ENCODE measurements at regions not wholly inside any gene's neighbourhood (a gene's known extent, or its start where the extent isn't known, plus 50 kb on each side); places are given as distances from the start of the nearest gene placed in this dataset.

- H3K4me3 ChIP-seq (ENCODE audit: low read length in 2 of 2), result no peak overlapping the region
- no peak overlapping the region for H3K4me2 ChIP-seq (ENCODE audit: insufficient read depth, low read length, poor library complexity, severe bottlenecking)
- H3K4ac ChIP-seq (ENCODE audit: low read length), result no peak overlapping the region
- no peak overlapping the region for H2BK5ac ChIP-seq (ENCODE audit: low read length)
- WGBS, 2 donors (ENCODE audit: extremely low coverage in 2 of 2, insufficient read length in 2 of 2, insufficient replicate concordance in 1 of 2), result no CpG with 5 or more reads among the region's 1 CpG
- H2BK120ac ChIP-seq (ENCODE audit: low read depth, low read length), result no peak overlapping the region
- H3K9ac ChIP-seq (ENCODE audit: low read depth, low read length, poor library complexity), result no peak overlapping the region
- no peaks in the 10 kb centered on the region for H3K79me1 ChIP-seq (ENCODE audit: low read depth, low read length)
- H3K9me3 ChIP-seq (replicated peaks in 1 of 2; ENCODE audit: control insufficient read depth in 2 of 2, insufficient read depth in 1 of 2, low read depth in 1 of 2, low read length in 2 of 2), result no peaks in the 10 kb centered on the region
- H4K8ac ChIP-seq (ENCODE audit: low read depth, low read length), result no peak overlapping the region
- no peak overlapping the region for H3K14ac ChIP-seq (ENCODE audit: low read length)
- no peak overlapping the region for H2BK15ac ChIP-seq (ENCODE audit: low read length)
- H3K18ac ChIP-seq (ENCODE audit: low read length), result no peak overlapping the region
- H4K91ac ChIP-seq (ENCODE audit: low read depth, low read length, poor library complexity), result no peak overlapping the region
- H3K23ac ChIP-seq (ENCODE audit: low read depth, low read length, poor library complexity), result no peak overlapping the region
- H3K36me3 ChIP-seq (replicated peaks in 1 of 2; ENCODE audit: control insufficient read depth in 2 of 2, insufficient read depth in 2 of 2, low read length in 2 of 2), result no peaks in the 10 kb centered on the region
- peaks cover 0 to 4% of the 10 kb centered on the region in 2 donors for H3K4me1 ChIP-seq (ENCODE audit: control insufficient read depth in 2 of 2, insufficient read depth in 1 of 2, low read depth in 1 of 2, low read length in 2 of 2)
- no peak overlapping the region for H3K27ac ChIP-seq (replicated peaks; ENCODE audit: low read length)
- no peak overlapping the region for H2AK5ac ChIP-seq (ENCODE audit: low read depth, low read length)
- no peak overlapping the region for H2AFZ ChIP-seq (ENCODE audit: low read length)
- no peaks in the 10 kb centered on the region for H3K27me3 ChIP-seq (ENCODE audit: control insufficient read depth in 3 of 3, insufficient read depth in 3 of 3, low read depth in 1 of 3, low read length in 3 of 3)
- H2BK12ac ChIP-seq (ENCODE audit: low read length), result no peak overlapping the region
- no peak for DNase-seq (ENCODE audit: low spot score)
These were observed 428.8 kb downstream of the PYDC2 start for GRCh38 chr3:191889756-191890155.

GRCh38 chr3:191894406-191894805, 433.4 kb downstream of the PYDC2 start:
- H3K14ac ChIP-seq (ENCODE audit: low read length), result no peak overlapping the region
- no peak overlapping the region for H3K4me2 ChIP-seq (ENCODE audit: insufficient read depth, low read length, poor library complexity, severe bottlenecking)
- WGBS, 2 donors (ENCODE audit: extremely low coverage in 2 of 2, insufficient read length in 2 of 2, insufficient replicate concordance in 1 of 2), result no CpG with 5 or more reads among the region's 1 CpG
- no peak overlapping the region for H3K23ac ChIP-seq (ENCODE audit: low read depth, low read length, poor library complexity)
- no peak overlapping the region for H3K18ac ChIP-seq (ENCODE audit: low read length)
- peaks cover 0 to 7% of the 10 kb centered on the region in 2 donors for H3K4me1 ChIP-seq (ENCODE audit: control insufficient read depth in 2 of 2, insufficient read depth in 1 of 2, low read depth in 1 of 2, low read length in 2 of 2)
- no peak overlapping the region for H3K4me3 ChIP-seq (ENCODE audit: low read length in 2 of 2)
- H3K27me3 ChIP-seq (ENCODE audit: control insufficient read depth in 3 of 3, insufficient read depth in 3 of 3, low read depth in 1 of 3, low read length in 3 of 3), result no peaks in the 10 kb centered on the region
- no peak overlapping the region for H2AK5ac ChIP-seq (ENCODE audit: low read depth, low read length)
- H2AFZ ChIP-seq (ENCODE audit: low read length), result peak overlapping the region; percentile 28
- DNase-seq (ENCODE audit: low spot score), result no peak
- no peak overlapping the region for H3K27ac ChIP-seq (replicated peaks; ENCODE audit: low read length)
- H3K9ac ChIP-seq (ENCODE audit: low read depth, low read length, poor library complexity), result no peak overlapping the region
- no peak overlapping the region for H2BK12ac ChIP-seq (ENCODE audit: low read length)
- no peaks in the 10 kb centered on the region for H3K79me1 ChIP-seq (ENCODE audit: low read depth, low read length)
- no peaks in the 10 kb centered on the region for H3K36me3 ChIP-seq (replicated peaks in 1 of 2; ENCODE audit: control insufficient read depth in 2 of 2, insufficient read depth in 2 of 2, low read length in 2 of 2)
- no peak overlapping the region for H4K8ac ChIP-seq (ENCODE audit: low read depth, low read length)
- no peak overlapping the region for H2BK120ac ChIP-seq (ENCODE audit: low read depth, low read length)
- no peak overlapping the region for H4K91ac ChIP-seq (ENCODE audit: low read depth, low read length, poor library complexity)
- H3K9me3 ChIP-seq (replicated peaks in 1 of 2; ENCODE audit: control insufficient read depth in 2 of 2, insufficient read depth in 1 of 2, low read depth in 1 of 2, low read length in 2 of 2), result no peaks in the 10 kb centered on the region
- H2BK5ac ChIP-seq (ENCODE audit: low read length), result no peak overlapping the region
- no peak overlapping the region for H2BK15ac ChIP-seq (ENCODE audit: low read length)
- H3K4ac ChIP-seq (ENCODE audit: low read length), result no peak overlapping the region

- Histone ChIP-seq H3K4me3 (ENCODE audit: low read length in 2 of 2) (no peak overlapping the region), H3K23ac (ENCODE audit: low read depth, low read length, poor library complexity) (no peak overlapping the region), H3K18ac (ENCODE audit: low read length) (no peak overlapping the region), H2BK15ac (ENCODE audit: low read length) (no peak overlapping the region), H3K9ac (ENCODE audit: low read depth, low read length, poor library complexity) (no peak overlapping the region), H2BK12ac (ENCODE audit: low read length) (no peak overlapping the region), H2AFZ (ENCODE audit: low read length) (no peak overlapping the region), H3K9me3 (replicated peaks in 1 of 2; ENCODE audit: control insufficient read depth in 2 of 2, insufficient read depth in 1 of 2, low read depth in 1 of 2, low read length in 2 of 2) (no peaks in the 10 kb centered on the region), H2BK5ac (ENCODE audit: low read length) (no peak overlapping the region), H3K79me1 (ENCODE audit: low read depth, low read length) (no peaks in the 10 kb centered on the region), H3K4me1 (ENCODE audit: control insufficient read depth in 2 of 2, insufficient read depth in 1 of 2, low read depth in 1 of 2, low read length in 2 of 2) (no peaks in the 10 kb centered on the region), H3K27ac (replicated peaks; ENCODE audit: low read length) (no peak overlapping the region), H4K91ac (ENCODE audit: low read depth, low read length, poor library complexity) (no peak overlapping the region), H2AK5ac (ENCODE audit: low read depth, low read length) (no peak overlapping the region), H3K36me3 (replicated peaks in 1 of 2; ENCODE audit: control insufficient read depth in 2 of 2, insufficient read depth in 2 of 2, low read length in 2 of 2) (no peaks in the 10 kb centered on the region), H2BK120ac (ENCODE audit: low read depth, low read length) (no peak overlapping the region), H3K4ac (ENCODE audit: low read length) (no peak overlapping the region), H4K8ac (ENCODE audit: low read depth, low read length) (no peak overlapping the region), H3K4me2 (ENCODE audit: insufficient read depth, low read length, poor library complexity, severe bottlenecking) (no peak overlapping the region), H3K27me3 (ENCODE audit: control insufficient read depth in 3 of 3, insufficient read depth in 3 of 3, low read depth in 1 of 3, low read length in 3 of 3) (no peaks in the 10 kb centered on the region), H3K14ac (ENCODE audit: low read length) (no peak overlapping the region)
- no peak for DNase-seq (ENCODE audit: low spot score)
- WGBS, 2 donors (ENCODE audit: extremely low coverage in 2 of 2, insufficient read length in 2 of 2, insufficient replicate concordance in 1 of 2), result no CpG with 5 or more reads among the region's 2 CpGs
These were observed 440.8 kb downstream of the PYDC2 start for GRCh38 chr3:191901741-191902140.

GRCh38 chr3:191912616-191913204, 451.7 kb downstream of the PYDC2 start:
- no peak overlapping the region for H3K4me2 ChIP-seq (ENCODE audit: insufficient read depth, low read length, poor library complexity, severe bottlenecking)
- H3K27me3 ChIP-seq (ENCODE audit: control insufficient read depth in 3 of 3, insufficient read depth in 3 of 3, low read depth in 1 of 3, low read length in 3 of 3), result no peaks in the 10 kb centered on the region
- no peak overlapping the region for H2AK5ac ChIP-seq (ENCODE audit: low read depth, low read length)
- no peaks in the 10 kb centered on the region for H3K9me3 ChIP-seq (replicated peaks in 1 of 2; ENCODE audit: control insufficient read depth in 2 of 2, insufficient read depth in 1 of 2, low read depth in 1 of 2, low read length in 2 of 2)
- no peak overlapping the region for H2BK12ac ChIP-seq (ENCODE audit: low read length)
- no peak overlapping the region for H3K4me3 ChIP-seq (ENCODE audit: low read length in 2 of 2)
- no peak for DNase-seq (ENCODE audit: low spot score)
- no peak overlapping the region for H3K4ac ChIP-seq (ENCODE audit: low read length)
- H3K36me3 ChIP-seq (replicated peaks in 1 of 2; ENCODE audit: control insufficient read depth in 2 of 2, insufficient read depth in 2 of 2, low read length in 2 of 2), result no peaks in the 10 kb centered on the region
- no CpG with 5 or more reads among the region's 11 CpGs for WGBS, 2 donors (ENCODE audit: extremely low coverage in 2 of 2, insufficient read length in 2 of 2, insufficient replicate concordance in 1 of 2)
- no peak overlapping the region for H4K91ac ChIP-seq (ENCODE audit: low read depth, low read length, poor library complexity)
- no peak overlapping the region for H4K8ac ChIP-seq (ENCODE audit: low read depth, low read length)
- H2BK5ac ChIP-seq (ENCODE audit: low read length), result no peak overlapping the region
- no peak overlapping the region for H3K27ac ChIP-seq (replicated peaks; ENCODE audit: low read length)
- H3K18ac ChIP-seq (ENCODE audit: low read length), result no peak overlapping the region
- no peak overlapping the region for H3K9ac ChIP-seq (ENCODE audit: low read depth, low read length, poor library complexity)
- H3K23ac ChIP-seq (ENCODE audit: low read depth, low read length, poor library complexity), result no peak overlapping the region
- H3K14ac ChIP-seq (ENCODE audit: low read length), result no peak overlapping the region
- no peaks in the 10 kb centered on the region for H3K4me1 ChIP-seq (ENCODE audit: control insufficient read depth in 2 of 2, insufficient read depth in 1 of 2, low read depth in 1 of 2, low read length in 2 of 2)
- H2BK15ac ChIP-seq (ENCODE audit: low read length), result no peak overlapping the region
- H2AFZ ChIP-seq (ENCODE audit: low read length), result peak overlapping the region; percentile 41
- H2BK120ac ChIP-seq (ENCODE audit: low read depth, low read length), result no peak overlapping the region
- H3K79me1 ChIP-seq (ENCODE audit: low read depth, low read length), result no peaks in the 10 kb centered on the region

Measured in neuronal stem cell (in vitro differentiated cells).